ENCODE measurements at regions not wholly inside any gene's neighbourhood (a gene's known extent, or its start where the extent isn't known, plus 50 kb on each side); places are given as distances from the start of the nearest gene placed in this dataset.

GRCh38 chr9:11946531-11946930 is 746.7 kb upstream of the TYRP1 start:
- no peak for TF ChIP-seq CTCF (IDR thresholded peaks at IDR 0.05)
- TF ChIP-seq POLR2A (IDR thresholded peaks at IDR 0.05): no peak

Measured in body of pancreas (tissue), 4 donors.